Glutamatergic neuron (in vitro differentiated cells): ENCODE measurements at regions not wholly inside any gene's neighbourhood (a gene's known extent, or its start where the extent isn't known, plus 50 kb on each side); places are given as distances from the start of the nearest gene placed in this dataset.

Source experiments
- DNase-seq: peaks from one replicate; pipeline ENCODE4 v3.0.0; 2022
- H3K27ac Mint-ChIP-seq: one replicate; pipeline ENCODE4 v1.8.0; 2020; ENCODE audit warnings: mild to moderate bottlenecking, mixed read lengths, inconsistent platforms; ENCODE audit not compliant: unreplicated experiment
- H3K27me3 Mint-ChIP-seq: one replicate; pipeline ENCODE4 v1.8.0; 2020; ENCODE audit warnings: mild to moderate bottlenecking, moderate library complexity, mixed read lengths, inconsistent platforms; ENCODE audit not compliant: unreplicated experiment
- H3K36me3 Mint-ChIP-seq: one replicate; pipeline ENCODE4 v1.8.0; 2020; ENCODE audit warnings: mild to moderate bottlenecking, mixed read lengths, inconsistent platforms; ENCODE audit not compliant: unreplicated experiment
- H3K4me1 Mint-ChIP-seq: one replicate; pipeline ENCODE4 v1.8.0; 2020; ENCODE audit warnings: mild to moderate bottlenecking, low read depth, mixed read lengths, inconsistent platforms; ENCODE audit not compliant: unreplicated experiment
- H3K4me3 Mint-ChIP-seq: one replicate; pipeline ENCODE4 v1.8.0; 2020; ENCODE audit warnings: mild to moderate bottlenecking, mixed read lengths, inconsistent platforms; ENCODE audit not compliant: unreplicated experiment
- H3K9me3 Mint-ChIP-seq: one replicate; pipeline ENCODE4 v1.8.0; 2020; ENCODE audit warnings: mild to moderate bottlenecking, moderate library complexity, mixed read lengths, inconsistent platforms; ENCODE audit not compliant: unreplicated experiment
- CTCF ChIP-seq: fragments of 200-600 bp; sonication (generic); IDR thresholded peaks from one replicate; pipeline ENCODE4 v1.5.0; 2021; ENCODE audit not compliant: partially characterized antibody, unreplicated experiment

DNA sequence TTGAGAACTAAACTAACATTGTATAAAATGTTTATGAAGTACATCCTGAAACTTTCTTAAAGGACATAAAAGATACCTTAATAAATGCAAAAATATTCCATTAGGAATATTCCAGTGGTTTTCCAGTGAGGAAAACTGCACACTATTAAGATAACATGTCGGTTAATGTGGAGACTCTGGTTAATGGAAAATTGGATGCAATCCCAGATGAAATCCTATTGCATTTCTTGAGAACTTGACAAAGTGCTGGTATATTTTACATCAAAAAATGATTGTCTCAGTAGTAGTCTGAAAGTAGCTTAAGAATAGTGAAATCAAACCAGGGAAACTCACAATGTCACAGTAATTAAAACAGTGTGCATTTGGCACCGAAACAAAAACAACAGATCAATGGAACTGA, 202.5 kb upstream of the MON1B start:
- no peaks in the 10 kb centered on the region for H3K36me3 Mint-ChIP-seq
- no peak for TF ChIP-seq CTCF
- peaks cover 2% of the 10 kb centered on the region for H3K9me3 Mint-ChIP-seq
- no peak for DNase-seq
- H3K27me3 Mint-ChIP-seq = no peaks in the 10 kb centered on the region
- no peaks in the 10 kb centered on the region for H3K4me1 Mint-ChIP-seq
- H3K4me3 Mint-ChIP-seq = no peak overlapping the region
- no peak overlapping the region for H3K27ac Mint-ChIP-seq

GRCh38 chr16:77002644-77003043, 188.3 kb upstream of the MON1B start:
- no peak for DNase-seq
- H3K36me3 Mint-ChIP-seq = no peaks in the 10 kb centered on the region
- no peak overlapping the region for H3K4me3 Mint-ChIP-seq
- H3K9me3 Mint-ChIP-seq = no peaks in the 10 kb centered on the region
- H3K4me1 Mint-ChIP-seq = peaks cover 2% of the 10 kb centered on the region
- TF ChIP-seq CTCF = no peak
- H3K27ac Mint-ChIP-seq = no peak overlapping the region
- no peaks in the 10 kb centered on the region for H3K27me3 Mint-ChIP-seq

GRCh38 chr16:77009453-77009852, 181.5 kb upstream of the MON1B start:
- no peak for TF ChIP-seq CTCF
- H3K27me3 Mint-ChIP-seq = peaks cover 2% of the 10 kb centered on the region
- no peak overlapping the region for H3K4me3 Mint-ChIP-seq
- H3K36me3 Mint-ChIP-seq = peaks cover 5% of the 10 kb centered on the region
- no peak overlapping the region for H3K27ac Mint-ChIP-seq
- H3K9me3 Mint-ChIP-seq = no peaks in the 10 kb centered on the region
- no peak for DNase-seq
- peaks cover 4% of the 10 kb centered on the region for H3K4me1 Mint-ChIP-seq

DNA sequence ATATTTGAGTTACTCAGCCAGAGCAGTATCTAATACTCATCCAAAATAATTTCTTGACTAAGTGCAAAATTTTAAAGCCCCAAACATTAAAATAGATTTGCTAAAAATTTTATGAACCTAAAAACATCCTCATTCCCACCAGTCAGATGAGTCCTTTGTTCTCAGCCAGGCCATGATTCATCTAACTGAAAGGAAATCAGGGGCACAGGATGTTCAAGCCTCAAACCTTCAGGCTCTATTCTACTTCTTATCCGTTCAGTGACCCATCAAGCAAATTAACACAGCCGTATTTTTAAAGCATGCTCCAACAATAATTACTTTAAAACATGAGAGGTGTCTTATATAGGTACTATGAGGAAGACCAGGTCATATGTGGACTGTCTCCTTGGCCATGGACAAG, 176.5 kb upstream of the MON1B start:
- peaks cover 2% of the 10 kb centered on the region for H3K27me3 Mint-ChIP-seq
- H3K36me3 Mint-ChIP-seq = peaks cover 5% of the 10 kb centered on the region
- no peak for DNase-seq
- no peaks in the 10 kb centered on the region for H3K9me3 Mint-ChIP-seq
- peak overlapping the region; percentile 63 for H3K27ac Mint-ChIP-seq
- H3K4me1 Mint-ChIP-seq = peaks cover 4% of the 10 kb centered on the region
- H3K4me3 Mint-ChIP-seq = no peak overlapping the region
- TF ChIP-seq CTCF = no peak

GRCh38 chr16:77030600-77030999, 160.4 kb upstream of the MON1B start:
- Mint-ChIP-seq H3K4me1 (no peaks in the 10 kb centered on the region), H3K4me3 (no peak overlapping the region), H3K27ac (no peak overlapping the region), H3K27me3 (no peaks in the 10 kb centered on the region), H3K9me3 (no peaks in the 10 kb centered on the region), H3K36me3 (no peaks in the 10 kb centered on the region)
- TF ChIP-seq CTCF = no peak
- no peak for DNase-seq
